ENCODE measurements at regions not wholly inside any gene's neighbourhood (a gene's known extent, or its start where the extent isn't known, plus 50 kb on each side); places are given as distances from the start of the nearest gene placed in this dataset.

DNA sequence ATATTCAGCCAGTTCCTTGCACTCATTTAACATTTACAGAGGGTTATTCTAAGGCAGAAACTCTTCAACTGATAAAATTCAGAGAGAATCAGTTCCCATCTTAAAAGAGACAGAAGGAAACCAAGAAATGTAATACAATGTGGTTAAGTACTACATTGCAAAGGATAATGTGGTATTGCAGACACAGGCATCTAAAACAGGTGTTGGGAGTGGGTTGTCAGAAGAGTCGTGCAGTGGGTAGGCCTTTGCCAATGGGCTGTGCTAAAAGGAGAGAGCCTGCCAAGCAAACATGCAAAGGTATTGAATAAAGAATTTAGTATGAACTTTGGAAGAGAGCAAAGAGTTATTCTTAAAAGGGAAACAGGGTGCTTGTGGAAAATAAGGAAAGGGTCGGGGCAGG, 1044.4 kb upstream of the DIAPH2 start:
- Histone ChIP-seq H3K56ac (replicated peaks; ENCODE audit: insufficient read length, low read depth, low read length) (no peak overlapping the region), H4K5ac (ENCODE audit: insufficient read length, low read depth, low read length) (no peak overlapping the region), H2BK15ac (ENCODE audit: low read length) (no peak overlapping the region), H3K18ac (ENCODE audit: extremely low read depth, low read length) (no peak overlapping the region), H4K20me1 (replicated peaks in 1 of 2; ENCODE audit: control insufficient read depth in 1 of 2, insufficient read depth in 2 of 2, low read length in 2 of 2) (no peaks in the 10 kb centered on the region), H3K4me1 (replicated peaks in 1 of 4; ENCODE audit: control insufficient read depth in 3 of 4, insufficient read depth in 4 of 4, low read length in 3 of 4) (no peaks in the 10 kb centered on the region), H2AK5ac (ENCODE audit: low read depth, low read length) (no peak overlapping the region), H3K27ac (ENCODE audit: low read depth, low read length) (no peak overlapping the region), H2BK12ac (ENCODE audit: low read depth, low read length) (no peak overlapping the region), H3K4ac (replicated peaks; ENCODE audit: insufficient read length, low read depth, low read length) (no peak overlapping the region), H3K79me2 (ENCODE audit: control insufficient read depth in 1 of 2, insufficient read depth in 2 of 2, low read length in 2 of 2) (no peaks in the 10 kb centered on the region), H3K23ac (ENCODE audit: insufficient read length) (no peak overlapping the region), H3K14ac (ENCODE audit: insufficient read length) (no peak overlapping the region), H3K36me3 (ENCODE audit: control insufficient read depth in 2 of 4, insufficient read depth in 4 of 4, low read length in 3 of 4) (no peaks in the 10 kb centered on the region), H3K4me3 (ENCODE audit: extremely low read depth in 1 of 4, insufficient read depth in 2 of 4, low read depth in 3 of 4, low read length in 4 of 4) (no peak overlapping the region), H3K9me3 (ENCODE audit: insufficient read depth in 2 of 2, low read depth in 1 of 2, low read length in 1 of 2) (no peaks in the 10 kb centered on the region), H4K8ac (ENCODE audit: extremely low read depth, insufficient read depth, low read length) (no peak overlapping the region), H4K91ac (replicated peaks; ENCODE audit: insufficient read length, low read length) (no peak overlapping the region), H3K9ac (replicated peaks in 1 of 4; ENCODE audit: extremely low read depth in 1 of 4, low read depth in 3 of 4, low read length in 3 of 4) (no peak overlapping the region), H3K4me2 (ENCODE audit: insufficient read depth in 1 of 2, low read depth in 2 of 2, low read length in 2 of 2) (no peak overlapping the region), H2BK20ac (ENCODE audit: low read length) (no peak overlapping the region), H2AFZ (ENCODE audit: low read length) (no peak overlapping the region), H3K79me1 (ENCODE audit: low read depth, low read length) (no peaks in the 10 kb centered on the region), H3K27me3 (replicated peaks in 1 of 4; ENCODE audit: control insufficient read depth in 3 of 4, extremely low read depth in 1 of 4, insufficient read depth in 3 of 4, low read length in 3 of 4) (no peaks in the 10 kb centered on the region), H3K23me2 (ENCODE audit: low read depth, low read length) (no peaks in the 10 kb centered on the region), H2BK5ac (ENCODE audit: low read depth, low read length) (no peak overlapping the region), H2BK120ac (replicated peaks; ENCODE audit: low read depth, low read length) (no peak overlapping the region)
- TF ChIP-seq MAFK (IDR thresholded peaks at IDR 0.05; ENCODE audit: low read depth, low read length) (no peak), BACH1 (IDR thresholded peaks at IDR 0.05; ENCODE audit: low read length) (no peak), CREB1 (IDR thresholded peaks at IDR 0.05) (no peak), SIN3A (conservative IDR thresholded peaks at IDR 0.05 in 1 of 2, IDR thresholded peaks at IDR 0.05 in 1 of 2; ENCODE audit: low read depth in 1 of 2, low read length in 2 of 2) (no peak), EGR1 (IDR thresholded peaks at IDR 0.05; ENCODE audit: borderline replicate concordance, low read depth, low read length) (no peak), HDAC6 (IDR thresholded peaks at IDR 0.05; ENCODE audit: low read depth, low read length) (no peak), KDM5A (IDR thresholded peaks at IDR 0.05; ENCODE audit: low read length) (no peak), RAD21 (IDR thresholded peaks at IDR 0.05 in 1 of 2, conservative IDR thresholded peaks at IDR 0.05 in 1 of 2; ENCODE audit: low read depth in 2 of 2, low read length in 2 of 2) (no peak), HDAC2 (IDR thresholded peaks at IDR 0.05; ENCODE audit: borderline replicate concordance in 1 of 2, low read depth in 2 of 2, low read length in 2 of 2) (no peak), TBP (IDR thresholded peaks at IDR 0.05; ENCODE audit: low read depth, low read length) (no peak)
- DNase-seq (ENCODE audit: low read depth in 1 of 2, low spot score in 2 of 2) = no peak
- POLR2A ChIA-PET (ENCODE audit: partially characterized antibody) = no interaction called here
- WGBS, 2 experiments (ENCODE audit: extremely low coverage in 1 of 2, insufficient coverage in 1 of 2, insufficient read length in 1 of 2, insufficient replicate concordance in 2 of 2, low coverage in 1 of 2, low lambda C conversion rate in 2 of 2, missing lambda C conversion rate in 1 of 2) = 94% methylated on average over 2 of the region's 2 CpGs; no CpG with 5 or more reads in 1 of the 2 experiments
- FAIRE-seq = no peak
- CTCF ChIA-PET (ENCODE audit: partially characterized antibody) = no interaction called here

Data from H1 (cell line).